Panc1 (cell line): ENCODE measurements at regions not wholly inside any gene's neighbourhood (a gene's known extent, or its start where the extent isn't known, plus 50 kb on each side); places are given as distances from the start of the nearest gene placed in this dataset.

Experiments
- CTCF ChIP-seq: fragments of 450-650 bp; IDR thresholded peaks from 2 replicates; pipeline ENCODE4 v1.5.1; 2017; ENCODE audit warnings: mild to moderate bottlenecking
- POLR2AphosphoS5 ChIP-seq: IDR thresholded peaks from 2 replicates; pipeline ENCODE4 v1.6.1; 2012; ENCODE audit warnings: mild to moderate bottlenecking, low read depth, low read length, moderate library complexity

GRCh38 chr5:23612701-23613100, 105.3 kb downstream of the PRDM9 start:
- no peak for TF ChIP-seq CTCF
- no peak for TF ChIP-seq POLR2AphosphoS5
